Sigmoid colon (tissue), 4 donors: ENCODE measurements at regions not wholly inside any gene's neighbourhood (a gene's known extent, or its start where the extent isn't known, plus 50 kb on each side); places are given as distances from the start of the nearest gene placed in this dataset.

ENCODE experiments used
- EP300 ChIP-seq, 4 donors: sonication (generic); formaldehyde crosslinking; IDR thresholded peaks; one replicate each; pipeline ENCODE4 v1.6.1; 2017; ENCODE audit warnings: antibody characterized with exemption in 4 of 4
- POLR2A ChIP-seq, 2 donors: fragments of 450-650 bp; IDR thresholded peaks; one replicate each; pipeline ENCODE4 v1.6.1; 2016; ENCODE audit warnings: antibody characterized with exemption in 2 of 2, mild to moderate bottlenecking in 2 of 2, moderate library complexity in 2 of 2
- POLR2AphosphoS5 ChIP-seq, 4 donors: sonication (generic); formaldehyde crosslinking; IDR thresholded peaks; one replicate each; pipeline ENCODE4 v1.6.1; 2017; ENCODE audit warnings: antibody characterized with exemption in 4 of 4
- TF ChIP-seq, protein P1 (sequence below), 4 experiments: fragments of 450-650 bp in 3 of 4; fragments of 200-600 bp in 1 of 4; IDR thresholded peaks; one replicate each; pipeline ENCODE4 v1.5.1; 2016 to 2019; ENCODE audit warnings: antibody characterized with exemption in 4 of 4, mild to moderate bottlenecking in 3 of 4, moderate library complexity in 2 of 4

DNA sequence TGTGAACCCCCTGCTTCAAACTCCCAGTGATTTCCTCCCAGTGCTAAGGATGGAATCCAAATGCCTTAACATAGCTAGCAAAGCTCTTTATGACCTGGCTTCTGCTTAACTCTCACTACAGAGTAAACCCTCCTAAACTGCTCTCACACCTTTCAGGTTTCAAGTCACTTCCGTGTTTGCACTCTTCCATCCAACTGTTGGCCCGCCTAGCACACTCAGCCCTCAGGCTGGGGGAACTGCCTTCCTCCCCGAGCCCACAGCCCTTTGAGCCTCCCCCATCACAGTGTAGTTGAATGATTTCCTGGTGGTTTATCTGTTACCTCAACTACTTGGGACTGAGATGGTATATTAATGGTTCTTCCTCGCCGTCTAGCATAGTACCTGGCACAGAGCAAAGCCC, 342.5 kb downstream of the NPIPA8 start:
- TF ChIP-seq, protein P1, sequence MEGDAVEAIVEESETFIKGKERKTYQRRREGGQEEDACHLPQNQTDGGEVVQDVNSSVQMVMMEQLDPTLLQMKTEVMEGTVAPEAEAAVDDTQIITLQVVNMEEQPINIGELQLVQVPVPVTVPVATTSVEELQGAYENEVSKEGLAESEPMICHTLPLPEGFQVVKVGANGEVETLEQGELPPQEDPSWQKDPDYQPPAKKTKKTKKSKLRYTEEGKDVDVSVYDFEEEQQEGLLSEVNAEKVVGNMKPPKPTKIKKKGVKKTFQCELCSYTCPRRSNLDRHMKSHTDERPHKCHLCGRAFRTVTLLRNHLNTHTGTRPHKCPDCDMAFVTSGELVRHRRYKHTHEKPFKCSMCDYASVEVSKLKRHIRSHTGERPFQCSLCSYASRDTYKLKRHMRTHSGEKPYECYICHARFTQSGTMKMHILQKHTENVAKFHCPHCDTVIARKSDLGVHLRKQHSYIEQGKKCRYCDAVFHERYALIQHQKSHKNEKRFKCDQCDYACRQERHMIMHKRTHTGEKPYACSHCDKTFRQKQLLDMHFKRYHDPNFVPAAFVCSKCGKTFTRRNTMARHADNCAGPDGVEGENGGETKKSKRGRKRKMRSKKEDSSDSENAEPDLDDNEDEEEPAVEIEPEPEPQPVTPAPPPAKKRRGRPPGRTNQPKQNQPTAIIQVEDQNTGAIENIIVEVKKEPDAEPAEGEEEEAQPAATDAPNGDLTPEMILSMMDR (IDR thresholded peaks at IDR 0.05) = no peak
- TF ChIP-seq POLR2A (IDR thresholded peaks at IDR 0.05) (no peak), EP300 (IDR thresholded peaks at IDR 0.05) (no peak), POLR2AphosphoS5 (IDR thresholded peaks at IDR 0.05) (no peak)
